Sigmoid colon (tissue), 3 donors: ENCODE measurements at regions not wholly inside any gene's neighbourhood (a gene's known extent, or its start where the extent isn't known, plus 50 kb on each side); places are given as distances from the start of the nearest gene placed in this dataset.
"Not testable (repeated sequence)": the region's sequence is repeated elsewhere in the genome, so short reads cannot be mapped to it uniquely, and the experiment has no call there.

ENCODE experiments used
- CTCF ChIP-seq, 4 experiments: fragments of 450-650 bp in 3 of 4; fragments of 200-600 bp in 1 of 4; IDR thresholded peaks; one replicate each; pipeline ENCODE4 v1.5.1; 2016 to 2019; ENCODE audit warnings: antibody characterized with exemption in 4 of 4, mild to moderate bottlenecking in 3 of 4, moderate library complexity in 2 of 4
- POLR2A ChIP-seq, 2 donors: fragments of 450-650 bp; IDR thresholded peaks; one replicate each; pipeline ENCODE4 v1.6.1; 2016; ENCODE audit warnings: antibody characterized with exemption in 2 of 2, mild to moderate bottlenecking in 2 of 2, moderate library complexity in 2 of 2

- not testable (repeated sequence) for TF ChIP-seq POLR2A, CTCF (IDR thresholded peaks at IDR 0.05)
Measured at GRCh38 chr12:8291764-8292163, 64.3 kb upstream of the FAM90A1 start.
